ENCODE measurements at regions not wholly inside any gene's neighbourhood (a gene's known extent, or its start where the extent isn't known, plus 50 kb on each side); places are given as distances from the start of the nearest gene placed in this dataset.

GRCh38 chr12:107474639-107475539 lies 210.7 kb upstream of the PWP1 start:
- no peak for TF ChIP-seq CTCF (conservative IDR thresholded peaks at IDR 0.05; ENCODE audit: low read length)
- TF ChIP-seq EZH2phosphoT487 (IDR thresholded peaks at IDR 0.05; ENCODE audit: borderline replicate concordance), result no peak
